A673 (cell line): ENCODE measurements at regions not wholly inside any gene's neighbourhood (a gene's known extent, or its start where the extent isn't known, plus 50 kb on each side); places are given as distances from the start of the nearest gene placed in this dataset.

Source experiments
- BruUV-seq: library from RNA; stranded (reverse); fragments of 400-500 nt; replicated peaks from 2 replicates; lab custom pipeline; 2021; lab: Mats Ljungman, UMichigan
- CTCF ChIA-PET: fragments of 300-600 bp; sonication (Branson Sonifier 250); formaldehyde crosslinking; loops from one replicate; lab custom pipeline; 2022; ENCODE audit warnings: antibody characterized with exemption; lab: Charles Lee
- POLR2A ChIA-PET: fragments of 300-600 bp; sonication (Branson Sonifier 250); formaldehyde crosslinking; loops from one replicate; lab custom pipeline; 2022; ENCODE audit warnings: antibody characterized with exemption; ENCODE audit not compliant: low non-redundant PET; lab: Charles Lee
- DNase-seq: peaks from one replicate; pipeline ENCODE4 v3.0.0-alpha.2; 2015; ENCODE audit warnings: low spot score
- H3K27ac ChIP-seq: fragments of 200-600 bp; sonication (generic); 2 replicates; pipeline ENCODE4 v1.5.1; 2016; ENCODE audit warnings: mixed run types, low read depth, mild to moderate bottlenecking, mixed read lengths, antibody characterized with exemption, low read length; ENCODE audit not compliant: poor library complexity, severe bottlenecking
- H3K27me3 ChIP-seq: fragments of 200-600 bp; sonication (generic); replicated peaks from 2 replicates; pipeline ENCODE4 v1.6.1; 2017; ENCODE audit warnings: mixed run types, low read depth, mild to moderate bottlenecking, mixed read lengths, antibody characterized with exemption, low read length; ENCODE audit not compliant: insufficient read depth, poor library complexity
- H3K36me3 ChIP-seq: fragments of 200-600 bp; sonication (generic); 2 replicates; pipeline ENCODE4 v1.6.1; 2016; ENCODE audit warnings: mixed run types, mild to moderate bottlenecking, mixed read lengths, antibody characterized with exemption, low read length; ENCODE audit not compliant: insufficient read depth, poor library complexity, severe bottlenecking
- H3K4me1 ChIP-seq: fragments of 200-600 bp; sonication (generic); 2 replicates; pipeline ENCODE4 v1.6.1; 2017; ENCODE audit warnings: mixed run types, mild to moderate bottlenecking, mixed read lengths, antibody characterized with exemption, low read length; ENCODE audit not compliant: insufficient read depth, poor library complexity, severe bottlenecking
- H3K4me3 ChIP-seq: fragments of 200-600 bp; sonication (generic); 2 replicates; pipeline ENCODE4 v1.5.1; 2016; ENCODE audit warnings: low read depth, mixed run types, mild to moderate bottlenecking, mixed read lengths, low read length; ENCODE audit not compliant: poor library complexity, severe bottlenecking
- H3K9me3 ChIP-seq: fragments of 200-600 bp; sonication (generic); 2 replicates; pipeline ENCODE4 v1.6.1; 2016; ENCODE audit warnings: mixed run types, low read depth, mild to moderate bottlenecking, mixed read lengths, antibody characterized with exemption, low read length; ENCODE audit not compliant: poor library complexity, severe bottlenecking
- EZH2 ChIP-seq: fragments of 200-600 bp; sonication (generic); IDR thresholded peaks from 2 replicates; pipeline ENCODE4 v1.6.1; 2017; ENCODE audit warnings: borderline replicate concordance, low read depth, mild to moderate bottlenecking, mixed read lengths, antibody characterized with exemption, low read length; ENCODE audit not compliant: poor library complexity, severe bottlenecking
- intact Hi-C: fragments of 100-400 bp; cut with micrococcal nuclease; formaldehyde crosslinking; loops from one replicate; pipeline ENCODE4 v1.10.0; 2022; ENCODE audit not compliant: unreplicated experiment
- TF ChIP-seq, protein P1 (sequence below): fragments of 300-800, 200-600 bp; sonication (generic); conservative IDR thresholded peaks from 2 replicates; pipeline ENCODE4 v1.5.1; 2017; ENCODE audit warnings: low read depth, mild to moderate bottlenecking, antibody characterized with exemption, low read length, moderate library complexity, mixed read lengths

DNA sequence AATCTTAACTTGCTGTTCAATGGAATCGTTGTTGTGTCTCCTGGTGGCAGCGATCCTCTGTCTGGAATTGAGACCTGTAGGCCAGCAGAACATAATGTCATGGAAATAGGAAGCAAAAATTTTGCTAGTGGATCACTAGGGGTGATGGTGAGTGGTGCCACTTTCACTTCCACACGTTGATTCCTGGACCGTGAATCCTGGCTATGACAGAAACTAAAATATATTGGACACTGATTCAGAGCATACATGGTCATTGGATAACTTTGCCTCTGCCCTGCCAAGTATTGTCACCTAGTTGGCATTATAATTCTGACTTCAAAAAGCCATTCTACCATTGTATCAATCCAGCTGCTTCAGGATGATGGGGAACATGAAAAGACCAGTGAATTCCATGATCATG, 353.2 kb downstream of the IRX1 start:
- H3K4me3 ChIP-seq, result no peak overlapping the region

DNA sequence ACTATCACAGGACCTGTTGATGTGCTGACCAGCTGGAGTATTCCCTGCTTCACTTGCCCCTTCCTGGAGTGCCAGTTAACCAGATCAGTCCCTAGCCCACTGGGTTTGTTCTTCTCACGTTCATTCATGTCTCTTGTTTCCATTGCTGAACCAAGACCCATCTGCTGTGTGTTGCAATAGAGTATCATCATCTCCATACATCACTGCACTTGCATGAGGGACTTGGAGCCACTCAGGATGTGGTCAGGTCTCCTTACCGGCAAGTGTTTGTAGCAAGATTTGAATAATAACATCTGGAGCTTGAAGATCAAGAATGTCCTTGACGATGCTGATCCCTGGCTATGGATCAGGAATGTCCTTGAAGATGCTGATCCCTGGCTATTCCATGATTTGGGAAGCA, 358.6 kb downstream of the IRX1 start:
- intact Hi-C loops, result no loop called here
- TF ChIP-seq, protein P1, sequence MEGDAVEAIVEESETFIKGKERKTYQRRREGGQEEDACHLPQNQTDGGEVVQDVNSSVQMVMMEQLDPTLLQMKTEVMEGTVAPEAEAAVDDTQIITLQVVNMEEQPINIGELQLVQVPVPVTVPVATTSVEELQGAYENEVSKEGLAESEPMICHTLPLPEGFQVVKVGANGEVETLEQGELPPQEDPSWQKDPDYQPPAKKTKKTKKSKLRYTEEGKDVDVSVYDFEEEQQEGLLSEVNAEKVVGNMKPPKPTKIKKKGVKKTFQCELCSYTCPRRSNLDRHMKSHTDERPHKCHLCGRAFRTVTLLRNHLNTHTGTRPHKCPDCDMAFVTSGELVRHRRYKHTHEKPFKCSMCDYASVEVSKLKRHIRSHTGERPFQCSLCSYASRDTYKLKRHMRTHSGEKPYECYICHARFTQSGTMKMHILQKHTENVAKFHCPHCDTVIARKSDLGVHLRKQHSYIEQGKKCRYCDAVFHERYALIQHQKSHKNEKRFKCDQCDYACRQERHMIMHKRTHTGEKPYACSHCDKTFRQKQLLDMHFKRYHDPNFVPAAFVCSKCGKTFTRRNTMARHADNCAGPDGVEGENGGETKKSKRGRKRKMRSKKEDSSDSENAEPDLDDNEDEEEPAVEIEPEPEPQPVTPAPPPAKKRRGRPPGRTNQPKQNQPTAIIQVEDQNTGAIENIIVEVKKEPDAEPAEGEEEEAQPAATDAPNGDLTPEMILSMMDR, result no peak
- TF ChIP-seq EZH2, result no peak
- Histone ChIP-seq H3K36me3 (no peaks in the 10 kb centered on the region), H3K27ac (no peak overlapping the region), H3K27me3 (no peaks in the 10 kb centered on the region), H3K4me1 (no peaks in the 10 kb centered on the region), H3K4me3 (no peak overlapping the region), H3K9me3 (peaks cover 47% of the 10 kb centered on the region)
- BruUV-seq, result no TSS peak
- DNase-seq, result no peak
- CTCF ChIA-PET, result no interaction called here
- POLR2A ChIA-PET, result no interaction called here

More for the DNA sequence above, 353.2 kb downstream of the IRX1 start:
- H3K9me3 ChIP-seq, result peaks cover 24% of the 10 kb centered on the region
- intact Hi-C loops, result no loop called here
- ChIA-PET POLR2A (no interaction called here), CTCF (no interaction called here)
- H3K36me3 ChIP-seq, result no peaks in the 10 kb centered on the region
- no peaks in the 10 kb centered on the region for H3K4me1 ChIP-seq
- H3K27me3 ChIP-seq, result no peaks in the 10 kb centered on the region
- DNase-seq, result no peak
- BruUV-seq, result no TSS peak
- TF ChIP-seq, protein P1, result no peak
- no peak for TF ChIP-seq EZH2
- no peak overlapping the region for H3K27ac ChIP-seq

DNA sequence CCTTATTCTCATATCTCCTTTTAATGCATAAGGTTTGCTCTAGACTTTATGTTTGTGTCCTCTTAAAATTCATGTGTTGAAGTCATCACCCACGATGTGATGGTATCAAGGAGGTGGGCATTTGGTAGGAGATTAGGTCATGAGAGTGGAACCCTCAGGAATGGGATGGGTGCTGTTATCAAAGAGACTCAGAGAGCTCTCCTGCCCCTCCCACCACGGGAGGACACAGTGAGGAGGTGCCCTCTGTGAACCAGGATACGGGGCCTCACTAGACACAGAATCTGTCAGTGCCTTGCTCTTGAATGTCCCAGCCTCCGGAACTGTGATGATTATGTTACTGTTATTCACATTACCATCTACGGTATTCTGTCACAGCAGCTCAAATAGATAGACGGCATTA, 359.0 kb downstream of the IRX1 start:
- Histone ChIP-seq H3K27ac (no peak overlapping the region), H3K4me1 (no peaks in the 10 kb centered on the region), H3K4me3 (no peak overlapping the region), H3K27me3 (no peaks in the 10 kb centered on the region), H3K9me3 (peaks cover 47% of the 10 kb centered on the region), H3K36me3 (no peaks in the 10 kb centered on the region)
- ChIA-PET CTCF (no interaction called here), POLR2A (no interaction called here)
- intact Hi-C loops, result no loop called here
- no peak for DNase-seq
- TF ChIP-seq EZH2, result no peak
- TF ChIP-seq, protein P1, result no peak
- BruUV-seq, result no TSS peak
